NCI-H1436 (cell line): ENCODE measurements at regions not wholly inside any gene's neighbourhood (a gene's known extent, or its start where the extent isn't known, plus 50 kb on each side); places are given as distances from the start of the nearest gene placed in this dataset.
"Not testable (repeated sequence)": the region's sequence is repeated elsewhere in the genome, so short reads cannot be mapped to it uniquely, and the experiment has no call there.

Experiments used
- DNase-seq: peaks from one replicate; lab custom pipeline; 2025; lab: John Stamatoyannopoulos, UW

DNA sequence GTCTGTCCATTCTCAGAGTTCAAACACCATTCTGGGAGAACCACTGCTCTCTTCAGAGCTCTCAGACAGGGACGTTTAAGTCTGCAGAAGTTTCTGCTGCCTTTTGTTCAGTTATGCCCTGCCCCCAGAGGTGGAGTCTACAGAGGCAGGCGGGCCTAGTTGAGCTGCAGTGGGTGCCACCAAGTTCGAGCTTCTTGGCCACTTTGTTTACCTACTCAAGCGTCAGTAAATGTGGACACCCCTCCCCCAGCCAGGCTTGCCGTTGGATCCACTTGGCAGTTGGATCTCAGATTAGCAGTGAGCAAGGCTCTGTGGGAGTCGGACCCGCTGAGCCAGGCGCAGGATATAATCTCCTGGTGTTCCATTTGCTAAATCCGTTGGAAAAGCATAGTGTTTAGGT, 601.5 kb downstream of the PKHD1 start:
- not testable (repeated sequence) for DNase-seq

DNA sequence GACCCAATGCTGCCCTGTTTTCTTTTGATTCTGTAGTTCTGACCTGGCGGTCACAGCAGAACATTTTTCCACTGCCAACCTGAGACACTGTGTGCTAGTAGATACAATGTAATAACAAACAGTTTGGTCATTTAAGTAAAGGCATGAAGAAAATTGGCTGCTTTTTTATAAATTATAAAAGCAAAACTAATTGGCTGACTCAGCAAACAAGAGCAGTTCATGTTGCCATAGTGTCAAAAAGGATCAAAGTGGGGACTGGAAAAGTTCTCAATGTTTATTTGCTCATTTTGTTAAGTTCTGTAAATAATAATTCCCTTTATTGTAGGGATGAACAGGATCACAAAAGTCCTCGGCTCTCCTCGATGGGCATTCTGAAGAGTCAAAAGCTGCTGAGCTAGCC, 599.5 kb downstream of the PKHD1 start:
- no peak for DNase-seq

DNA sequence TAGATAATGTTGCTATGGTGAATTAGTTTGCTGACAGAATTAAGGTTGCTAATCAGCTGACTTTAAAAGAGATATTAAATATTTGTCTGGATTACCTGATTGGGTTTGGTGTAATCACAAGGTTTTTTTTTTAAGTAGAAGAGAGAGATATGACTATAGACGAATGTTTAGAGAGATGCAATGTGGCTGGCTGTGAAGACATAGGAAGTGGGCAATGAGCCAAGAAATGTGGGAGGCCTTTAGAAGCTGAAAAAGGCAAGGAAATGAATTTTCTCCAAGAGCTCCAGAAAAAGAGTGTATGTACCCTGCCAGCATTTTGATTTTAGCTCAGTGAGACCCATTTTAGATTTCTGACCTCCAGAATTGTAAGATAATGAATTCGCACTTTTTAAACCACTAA, 598.3 kb downstream of the PKHD1 start:
- no peak for DNase-seq

DNA sequence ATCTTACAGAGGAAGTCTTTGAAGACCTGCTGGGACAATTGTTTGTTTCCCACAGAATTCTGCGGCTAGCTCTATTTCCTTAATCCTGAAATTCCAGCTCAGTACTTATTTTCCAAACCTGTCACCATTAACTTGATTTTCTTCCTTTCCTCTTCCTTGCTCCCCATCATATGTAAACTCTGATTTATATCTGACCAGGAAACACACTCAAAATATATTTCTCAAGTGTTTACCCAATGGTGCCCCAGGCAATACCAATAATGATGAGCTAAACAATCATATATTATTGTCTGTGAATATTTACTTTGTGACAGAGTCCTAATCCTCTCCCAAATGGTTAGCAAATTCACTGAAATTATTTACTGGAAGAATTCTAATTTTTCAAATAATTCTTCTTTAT, 597.3 kb downstream of the PKHD1 start:
- no peak for DNase-seq

DNA sequence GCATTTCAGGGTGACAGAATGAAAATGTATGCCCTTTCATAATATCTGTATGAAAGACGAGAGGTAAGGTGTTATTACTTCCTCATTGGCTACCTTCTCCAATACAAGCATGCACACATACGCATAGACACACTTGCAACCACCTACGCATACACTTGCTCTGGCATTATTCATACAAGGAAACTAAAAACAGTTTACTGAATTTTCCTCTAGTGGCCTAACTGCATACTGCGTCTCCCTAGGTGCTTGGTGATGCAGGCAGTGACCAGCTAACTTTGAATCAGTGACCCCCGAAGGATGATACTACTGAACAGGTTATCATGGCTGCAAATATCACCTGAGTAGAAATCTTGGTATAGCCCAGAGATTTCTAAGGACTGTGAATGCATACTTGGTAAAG, 593.1 kb downstream of the PKHD1 start:
- DNase-seq, result no peak

DNA sequence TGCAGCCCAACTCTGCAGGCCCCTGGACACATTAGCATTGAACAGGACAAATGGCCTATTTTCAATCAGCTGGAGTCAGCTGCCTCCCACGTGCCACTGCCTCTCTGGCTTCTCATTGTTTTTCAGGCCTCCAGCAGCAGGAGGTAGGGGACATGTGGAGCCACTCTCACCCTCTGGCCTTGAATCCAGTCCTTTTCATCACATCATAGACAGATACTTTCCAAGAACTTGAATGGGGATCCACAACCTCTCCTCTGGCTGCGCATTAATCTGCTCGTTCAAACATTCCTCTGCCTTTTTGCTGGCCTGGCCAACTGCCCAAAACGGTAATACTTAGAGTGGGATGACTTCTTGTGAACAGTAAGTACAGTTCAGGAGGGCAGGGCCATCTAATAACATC, 592.3 kb downstream of the PKHD1 start:
- DNase-seq, result no peak

DNA sequence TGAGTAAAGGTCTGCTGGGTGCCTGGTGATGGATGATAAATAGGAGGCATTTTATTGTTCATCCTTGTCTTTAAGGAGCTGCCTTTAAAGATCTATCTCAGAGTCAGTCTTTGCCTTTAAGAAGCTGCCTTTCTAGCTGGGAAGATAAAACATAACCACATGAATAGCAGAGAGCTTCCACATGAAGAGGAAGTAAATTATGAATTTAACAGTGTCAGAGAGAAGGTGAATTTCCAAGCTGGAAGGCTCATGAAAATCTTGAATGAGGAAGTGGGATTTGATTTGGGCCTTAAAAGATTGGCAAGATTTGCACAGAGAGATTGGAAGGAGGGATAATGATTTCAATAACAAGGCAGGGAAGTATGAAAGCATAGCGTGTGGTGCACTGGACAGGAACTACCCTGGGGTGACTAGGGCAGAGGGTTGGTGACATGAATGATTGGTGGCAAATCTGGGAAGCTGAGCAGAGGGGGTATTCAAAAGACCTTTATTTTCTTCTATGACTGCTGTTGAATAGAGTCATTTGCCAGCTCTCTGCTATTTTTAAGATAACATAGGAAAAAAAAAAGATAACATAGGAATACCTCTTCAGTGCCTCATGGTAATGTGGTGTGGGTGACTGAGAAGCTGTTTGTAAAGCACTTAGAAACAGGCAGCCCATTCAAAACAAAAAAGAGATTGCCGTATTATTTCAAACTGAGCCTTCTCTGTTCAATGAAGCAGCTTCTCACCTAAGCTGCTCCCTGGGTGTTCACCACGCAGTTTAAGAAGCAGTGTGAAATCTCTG, 591.6 kb downstream of the PKHD1 start:
- no peak for DNase-seq

DNA sequence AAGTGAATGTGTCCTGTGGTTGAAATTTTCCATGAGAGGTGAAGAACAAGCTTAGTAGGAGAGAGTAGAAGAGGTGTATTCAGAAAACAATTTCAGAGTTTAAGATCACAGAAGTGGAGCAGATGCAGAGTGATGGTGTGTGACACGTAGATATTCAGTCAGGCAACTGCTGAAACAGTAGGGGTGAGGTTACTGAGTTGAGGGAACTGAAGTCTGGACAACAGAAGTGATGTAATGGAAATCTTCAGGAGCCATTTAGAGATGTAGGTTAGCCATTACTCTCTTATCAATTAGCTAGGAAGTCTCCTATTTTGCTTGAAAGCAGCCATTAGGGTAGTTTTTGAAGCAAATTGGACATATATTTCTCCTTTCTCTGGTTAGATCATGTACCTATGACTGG, 584.4 kb downstream of the PKHD1 start:
- no peak for DNase-seq

DNA sequence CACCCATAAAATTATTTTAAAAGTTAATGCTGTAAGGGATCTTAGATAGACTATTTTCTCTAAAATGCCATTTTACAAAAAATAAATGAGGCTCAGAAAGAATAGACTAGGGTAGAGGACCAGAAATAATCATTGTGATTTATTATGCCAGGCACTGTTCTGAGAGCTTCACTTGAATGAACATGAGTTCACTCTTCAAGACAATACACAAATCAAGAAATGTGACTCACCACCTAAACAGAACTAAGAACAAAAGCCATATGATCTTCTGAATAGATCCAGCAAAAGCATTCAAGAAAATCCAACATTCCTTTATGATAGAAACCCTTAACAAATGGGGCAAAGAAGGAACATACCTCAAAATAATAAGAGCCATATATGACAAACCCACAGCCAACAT, 582.0 kb downstream of the PKHD1 start:
- DNase-seq, result no peak

DNA sequence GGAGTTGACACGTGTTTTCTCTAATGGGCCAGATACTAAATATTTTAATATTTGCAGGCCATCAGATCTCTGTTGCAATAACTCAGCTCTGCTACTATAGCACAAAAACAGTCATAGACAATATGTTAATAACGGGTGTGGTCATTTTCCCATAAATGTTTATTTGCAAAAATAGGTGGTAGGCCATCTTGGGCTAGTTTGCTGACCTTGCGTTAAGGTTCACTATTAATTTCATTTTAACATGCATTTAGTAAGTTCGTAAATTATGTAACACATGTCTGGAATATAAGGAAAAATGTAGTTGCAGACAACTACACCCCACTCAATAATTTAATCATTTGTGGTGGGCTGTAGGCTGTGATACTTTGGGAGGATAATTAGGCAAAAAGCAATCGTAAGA, 577.8 kb downstream of the PKHD1 start:
- no peak for DNase-seq

DNA sequence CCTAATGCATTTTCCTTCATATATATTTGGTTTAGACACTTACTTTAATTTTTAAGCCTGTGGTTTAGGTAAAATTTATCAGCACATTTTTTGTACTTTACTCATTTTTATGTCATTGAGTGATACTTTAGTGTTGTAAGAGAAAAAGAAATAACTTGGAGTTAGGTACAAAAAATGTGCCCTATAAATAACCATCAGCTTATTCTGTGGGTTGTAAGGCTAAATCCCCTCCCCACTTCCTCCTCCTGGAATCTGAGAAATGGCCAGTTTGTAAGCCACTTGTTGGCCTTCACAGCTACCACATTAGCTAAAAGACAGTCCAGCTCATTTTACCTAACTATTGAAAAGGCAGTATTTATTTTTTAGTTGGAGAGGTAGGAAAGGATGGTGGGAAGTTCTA, 576.3 kb downstream of the PKHD1 start:
- no peak for DNase-seq

DNA sequence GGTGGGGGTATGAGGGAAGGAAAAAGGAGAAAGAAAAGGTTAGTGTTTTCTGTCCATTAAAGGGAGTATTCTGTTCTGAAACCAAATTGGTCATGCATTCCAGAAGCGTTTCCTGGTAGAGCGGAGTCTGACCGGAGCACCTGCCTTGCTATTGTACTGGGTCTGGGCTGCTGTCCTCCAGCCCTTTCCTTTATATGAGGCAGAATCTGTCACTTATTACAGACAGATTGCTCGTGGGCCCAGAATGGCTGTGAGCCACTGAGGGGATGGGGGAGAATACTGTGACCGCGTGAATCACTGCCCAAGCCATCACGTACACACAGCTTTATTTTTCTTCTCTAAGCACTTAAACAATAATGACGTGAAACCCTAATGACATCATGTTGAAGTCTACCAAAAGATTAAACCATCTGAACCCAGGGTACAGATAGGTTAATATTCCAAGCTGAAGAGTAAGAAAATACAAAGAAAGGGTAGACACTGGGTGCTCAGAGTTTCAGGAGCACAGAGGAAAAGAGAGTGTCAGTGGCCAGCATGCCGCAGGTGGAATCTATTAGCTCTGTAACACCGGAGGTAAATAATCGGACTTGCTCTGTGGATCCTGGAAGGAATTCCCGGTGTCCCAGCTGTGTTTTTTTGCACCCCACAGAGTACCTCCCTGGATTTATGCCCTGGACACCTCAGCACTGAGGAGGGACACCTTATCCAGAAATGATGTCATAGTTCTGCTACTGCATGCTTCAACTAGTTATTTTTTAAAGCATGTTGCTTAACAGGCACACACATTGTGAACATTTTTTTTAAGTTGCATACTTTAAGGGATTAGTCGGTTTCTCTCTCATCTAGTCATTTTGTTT, 573.3 kb downstream of the PKHD1 start:
- DNase-seq, result no peak

DNA sequence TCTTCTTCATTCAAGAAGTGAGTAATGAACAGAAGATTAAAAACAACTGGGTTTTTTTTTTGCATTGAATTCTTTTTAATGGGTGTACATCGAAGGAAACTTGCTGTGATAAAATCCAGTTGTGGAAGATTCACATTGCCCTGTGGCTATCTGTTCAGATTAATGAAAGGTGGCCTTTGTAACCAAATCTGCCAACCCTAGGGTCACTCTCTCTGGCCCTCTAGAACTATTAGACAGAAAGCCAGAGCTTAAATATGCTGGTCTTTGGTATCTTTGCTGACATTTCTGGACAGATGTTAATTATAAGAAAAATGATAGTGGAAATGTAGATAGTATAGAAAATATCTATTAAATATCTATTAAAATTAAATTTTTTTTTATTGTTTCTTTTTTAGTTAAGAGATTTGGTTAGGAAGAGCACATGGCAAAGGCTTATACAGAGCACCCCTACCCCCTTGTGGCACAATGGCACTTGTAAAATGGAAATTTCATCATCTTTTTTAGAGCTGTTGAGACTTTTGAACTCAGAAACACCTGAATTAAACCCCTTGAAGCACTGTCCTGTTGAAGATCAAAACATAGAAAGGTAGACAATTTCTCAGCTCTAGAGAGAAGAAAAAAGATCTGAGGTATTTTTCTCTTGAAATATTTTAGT, 572.5 kb downstream of the PKHD1 start:
- DNase-seq, result no peak

DNA sequence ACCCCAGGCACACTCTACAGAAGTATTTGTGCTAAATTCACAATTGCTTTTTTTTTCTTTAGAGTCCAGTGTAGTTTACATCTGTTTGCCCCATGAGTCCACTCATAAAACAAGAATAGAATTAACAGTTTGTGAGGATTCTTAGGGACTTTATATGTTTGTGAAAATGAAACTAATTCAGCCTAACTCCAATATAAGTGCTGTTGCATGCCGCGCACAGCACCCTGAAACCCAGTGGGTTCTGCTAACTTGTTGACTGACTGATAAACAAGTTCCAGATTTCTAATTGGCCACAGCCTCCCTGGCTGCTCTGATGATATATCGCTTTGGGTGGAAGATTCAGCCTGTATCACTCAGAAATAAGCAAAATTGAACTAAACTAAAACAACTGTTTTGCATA, 561.4 kb downstream of the PKHD1 start:
- DNase-seq, result no peak

DNA sequence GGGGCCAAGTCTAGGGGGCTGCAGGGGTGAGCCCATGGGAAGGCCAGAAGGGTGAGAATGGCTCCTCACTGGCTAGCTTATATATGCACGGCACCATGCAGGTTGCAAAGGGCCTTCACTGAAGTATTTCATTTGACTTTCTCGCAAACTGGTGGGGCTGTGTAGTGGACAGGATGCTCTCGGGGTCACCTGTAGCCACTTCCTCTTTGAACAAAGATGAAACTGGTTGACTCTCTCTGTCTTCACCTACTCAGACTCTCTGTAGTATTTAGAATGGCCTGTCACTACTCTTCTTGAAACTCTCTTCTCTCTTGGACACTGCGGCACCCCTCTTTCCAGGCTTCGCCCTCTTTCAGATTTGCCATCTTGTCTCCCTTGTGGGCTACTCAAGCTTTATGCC, 560.5 kb downstream of the PKHD1 start:
- no peak for DNase-seq

DNA sequence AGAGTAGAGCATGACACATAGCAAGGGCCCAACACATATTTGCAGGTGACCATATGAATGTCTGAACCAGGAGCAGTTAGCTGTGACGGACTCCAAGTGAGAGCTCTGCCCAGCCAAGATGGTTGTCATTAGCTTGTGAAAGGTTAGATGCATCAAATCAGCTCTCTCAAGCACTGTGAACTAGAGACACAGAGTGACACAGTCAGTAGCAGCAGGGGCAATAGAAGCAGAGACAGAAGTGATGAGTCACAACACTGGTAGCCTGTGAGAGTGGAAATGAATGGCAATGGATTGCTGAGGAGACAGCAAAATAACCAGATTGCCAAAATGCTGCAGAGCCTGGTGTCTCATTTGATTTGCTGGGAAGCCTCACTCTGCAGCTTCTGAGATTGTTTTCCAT, 558.9 kb downstream of the PKHD1 start:
- DNase-seq, result no peak

DNA sequence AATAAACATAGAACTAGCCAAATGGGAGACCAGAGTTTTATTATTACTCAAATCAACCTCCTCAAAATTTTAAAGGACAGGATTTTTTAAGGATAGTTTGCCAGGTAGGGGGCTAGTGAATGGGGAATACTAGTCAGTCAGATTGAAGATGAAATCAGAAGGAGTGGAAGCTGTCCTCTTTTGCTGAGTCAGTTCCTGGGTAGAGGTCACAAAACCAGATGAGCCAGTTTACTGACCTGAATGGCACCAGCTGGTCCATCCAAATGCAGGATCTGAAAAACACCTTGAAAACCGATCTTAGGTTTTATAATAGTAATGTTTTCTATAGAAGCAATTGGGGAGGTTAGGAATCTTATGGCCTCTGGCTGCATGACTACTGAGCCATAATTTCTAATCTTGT, 558.2 kb downstream of the PKHD1 start:
- DNase-seq, result no peak

DNA sequence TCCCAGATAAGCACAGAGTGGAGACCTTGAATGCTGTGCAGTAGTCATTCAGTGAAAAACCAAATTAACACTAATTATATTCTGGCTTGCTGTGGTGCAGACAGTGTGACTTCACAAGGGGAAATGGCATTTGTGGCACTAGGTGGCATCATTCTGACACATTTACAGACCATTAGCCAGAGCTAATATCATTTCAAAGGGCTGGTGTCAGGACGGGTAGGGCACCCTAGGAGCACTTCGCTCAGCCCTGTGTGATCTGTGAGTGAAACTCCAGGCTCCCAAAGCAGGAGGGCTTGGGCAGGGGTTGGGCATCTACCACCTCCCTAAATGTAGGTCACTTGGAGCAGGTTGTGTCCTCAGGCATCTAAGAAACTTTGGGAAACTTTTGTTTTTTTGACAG, 555.8 kb downstream of the PKHD1 start:
- DNase-seq, result no peak

DNA sequence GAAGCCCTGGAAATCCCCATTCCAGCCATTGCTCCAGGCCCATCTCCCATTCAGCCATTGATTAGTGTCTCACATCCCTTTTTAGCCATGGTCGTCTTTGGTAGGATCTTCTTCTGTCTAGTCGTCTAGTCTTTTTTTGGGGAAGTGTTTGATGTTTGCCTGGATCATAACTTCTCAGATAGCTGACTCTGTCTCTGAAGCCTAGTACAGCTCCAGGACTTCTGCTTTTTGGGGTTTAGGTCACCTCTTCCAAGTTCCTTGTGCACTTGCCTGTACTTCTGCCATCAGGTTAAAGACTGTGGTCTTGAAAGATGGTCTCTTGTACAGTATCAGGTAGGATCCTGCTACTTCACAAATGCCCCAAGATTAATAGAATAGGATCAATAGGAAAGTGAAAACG, 553.5 kb downstream of the PKHD1 start:
- DNase-seq, result no peak

DNA sequence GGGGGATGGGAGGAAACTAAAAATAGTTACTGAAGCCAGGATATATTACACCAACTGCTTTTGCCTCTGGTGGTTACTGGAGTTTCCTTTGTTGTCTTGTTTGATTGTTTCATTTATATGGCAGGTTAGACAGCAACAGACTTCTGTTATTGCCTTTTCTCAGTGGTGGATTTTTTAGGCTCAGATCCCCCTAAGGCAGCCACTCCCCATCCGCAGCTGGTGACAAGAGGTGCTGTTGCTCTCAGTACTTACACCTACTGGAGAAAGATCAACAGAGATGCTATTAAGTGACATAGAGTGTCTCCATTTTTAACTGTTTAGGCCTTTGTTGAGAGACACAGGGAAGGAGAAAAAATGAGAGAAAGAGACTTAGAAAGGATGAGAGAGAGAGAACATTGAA, 552.1 kb downstream of the PKHD1 start:
- no peak for DNase-seq

DNA sequence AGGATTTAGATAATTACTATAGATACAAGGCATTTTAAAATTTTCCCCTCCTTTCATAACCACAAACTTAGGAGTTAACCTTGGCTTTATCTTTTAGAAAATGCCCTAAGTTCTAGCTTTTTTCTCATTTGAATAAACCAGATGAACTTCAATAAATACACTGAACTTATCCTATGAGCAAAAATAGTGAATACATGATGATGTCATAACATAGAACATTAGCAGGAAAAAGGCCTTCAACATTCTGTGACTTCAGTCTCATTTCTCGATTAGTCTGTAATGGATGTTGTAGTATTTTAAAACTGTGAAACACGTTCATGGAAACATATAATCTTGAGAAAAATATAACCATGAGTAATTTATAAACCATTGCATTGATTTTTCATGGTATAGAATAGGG, 550.7 kb downstream of the PKHD1 start:
- DNase-seq, result no peak

DNA sequence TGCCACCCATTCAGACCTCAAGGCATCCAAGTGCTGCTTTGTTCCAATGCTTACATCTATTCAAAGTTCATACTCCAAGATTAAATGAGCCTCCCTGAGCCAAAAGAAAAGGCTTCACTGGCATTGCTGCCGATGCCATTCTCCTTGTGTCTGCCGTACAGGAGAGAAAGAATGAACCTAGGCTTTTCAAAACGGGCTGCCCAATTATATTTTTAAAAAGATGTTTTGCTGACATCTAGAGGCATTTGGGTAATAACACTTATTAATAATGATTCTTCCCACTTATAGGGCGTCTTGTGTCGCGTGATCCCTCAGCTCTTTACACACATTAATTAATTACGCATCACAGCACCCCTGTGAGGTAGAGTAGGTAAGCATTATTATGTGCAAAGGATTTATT, 545.6 kb downstream of the PKHD1 start:
- DNase-seq, result peak; percentile 38

DNA sequence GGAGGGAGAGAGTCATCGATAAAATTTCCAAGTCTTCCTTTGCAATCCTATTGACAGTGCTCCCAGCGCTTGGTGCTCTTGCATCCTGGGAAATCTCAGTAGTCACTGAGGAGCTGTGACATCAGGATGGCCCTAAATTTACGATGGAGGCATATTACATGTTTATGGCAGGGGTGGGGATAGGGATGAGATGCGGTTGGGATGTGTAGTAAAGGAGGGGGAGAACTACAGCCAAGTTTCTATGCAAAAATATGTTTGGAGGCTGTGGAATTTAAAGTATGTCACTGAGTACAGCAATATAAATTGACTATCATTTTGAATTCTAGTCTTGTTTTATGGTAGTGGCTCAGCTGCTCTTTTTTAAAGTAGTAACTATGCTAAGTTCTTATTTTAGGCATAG, 544.9 kb downstream of the PKHD1 start:
- DNase-seq, result no peak
